SW480 (cell line): ENCODE measurements at regions not wholly inside any gene's neighbourhood (a gene's known extent, or its start where the extent isn't known, plus 50 kb on each side); places are given as distances from the start of the nearest gene placed in this dataset.

Source experiments
- DNase-seq: peaks from one replicate; pipeline ENCODE4 v3.0.0-alpha.2; 2016; ENCODE audit warnings: low spot score

DNA sequence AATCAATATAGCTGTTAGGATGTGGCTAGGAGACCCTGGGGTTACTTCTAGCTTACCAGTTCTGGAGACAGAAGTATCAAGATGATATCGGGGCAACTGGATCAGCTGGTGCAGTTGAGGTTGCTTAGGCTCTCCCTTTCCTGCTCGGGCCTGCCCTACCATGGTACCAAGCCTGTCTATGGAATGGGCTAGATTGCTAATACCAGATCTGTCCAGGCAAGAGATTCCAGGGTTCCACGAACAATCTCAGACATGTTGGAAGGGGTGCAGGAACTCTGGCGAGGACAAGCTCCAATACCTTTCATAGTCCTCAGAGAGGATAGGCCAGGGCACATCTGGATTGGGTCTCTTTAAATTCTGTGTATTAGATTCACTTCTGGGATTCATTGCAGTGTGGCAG is 53.8 kb downstream of the ADM start:
- DNase-seq: no peak

DNA sequence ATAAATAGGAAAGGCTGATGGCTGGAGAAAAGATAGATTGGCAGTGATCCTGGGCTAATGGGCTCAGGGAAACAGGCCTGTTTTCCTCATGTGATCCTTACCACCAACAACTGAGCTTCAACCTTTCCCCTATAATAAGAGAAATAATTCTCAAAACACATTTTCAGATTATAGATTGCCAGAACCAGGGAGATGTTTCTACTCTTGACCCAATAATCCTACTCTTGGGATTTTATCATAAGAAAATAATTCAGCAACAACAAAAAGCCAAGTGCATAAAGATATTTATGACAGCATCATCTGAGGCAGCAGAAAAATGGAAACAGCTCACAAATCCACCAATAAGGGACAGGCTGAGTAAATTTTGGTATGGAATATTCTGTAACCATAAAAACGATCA is 54.3 kb downstream of the ADM start:
- no peak for DNase-seq

GRCh38 chr11:10360835-10361234 is 56.0 kb downstream of the ADM start:
- no peak for DNase-seq

- no peak for DNase-seq
These were observed 60.2 kb downstream of the ADM start for GRCh38 chr11:10365045-10365444.

- peak; percentile 71 for DNase-seq
These were observed 61.9 kb downstream of the ADM start for GRCh38 chr11:10366568-10367331.

GRCh38 chr11:10371926-10372641 is 67.2 kb downstream of the ADM start:
- no peak for DNase-seq

- no peak for DNase-seq
These were observed 68.5 kb downstream of the ADM start for GRCh38 chr11:10373340-10373739.

- DNase-seq: no peak
These were observed 69.1 kb downstream of the ADM start for GRCh38 chr11:10373929-10374328.

DNA sequence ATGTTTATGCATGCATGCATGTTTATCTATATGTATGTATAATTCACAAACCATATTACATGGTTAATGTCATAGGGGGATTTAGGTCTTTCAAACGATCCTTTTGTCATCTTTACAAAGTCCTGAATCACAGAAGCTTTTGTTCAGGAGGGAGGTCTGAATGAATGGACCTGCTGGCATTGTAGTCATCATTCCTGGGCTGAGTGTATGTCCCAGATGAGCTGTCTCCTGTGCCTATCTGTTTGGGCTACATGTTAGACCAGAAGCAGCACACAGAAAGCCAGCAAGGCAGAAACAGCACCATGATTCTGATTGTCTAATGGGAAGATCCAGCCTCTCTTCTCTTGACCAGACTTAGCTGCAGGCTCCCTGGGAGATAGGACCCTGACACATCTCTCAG is 69.5 kb downstream of the ADM start:
- DNase-seq: no peak

GRCh38 chr11:10375280-10375971 is 70.6 kb downstream of the ADM start:
- DNase-seq: no peak

- no peak for DNase-seq
These were observed 71.2 kb downstream of the ADM start for GRCh38 chr11:10376061-10376460.

- DNase-seq: no peak
These were observed 72.3 kb downstream of the ADM start for GRCh38 chr11:10377183-10377582.

DNA sequence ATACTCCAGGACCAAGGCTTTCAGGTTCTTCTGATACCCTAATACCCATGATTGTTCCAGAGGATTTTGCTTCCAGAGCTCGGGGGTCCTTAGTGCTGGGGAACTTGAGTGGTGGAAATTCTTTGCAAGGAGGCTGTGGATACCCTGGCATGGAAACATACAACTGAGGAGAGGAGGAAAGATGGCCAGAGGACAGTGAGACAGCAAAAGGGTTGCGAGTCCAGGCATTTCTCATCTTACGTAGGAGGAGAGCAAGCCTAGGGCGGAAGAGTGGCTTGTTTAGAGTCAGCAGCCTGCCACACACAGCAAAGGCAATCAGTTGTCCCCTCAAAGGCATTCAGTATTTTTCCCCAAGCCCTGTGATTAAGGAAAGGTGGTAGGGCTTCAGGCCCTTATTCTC is 73.5 kb downstream of the ADM start:
- DNase-seq: no peak

DNA sequence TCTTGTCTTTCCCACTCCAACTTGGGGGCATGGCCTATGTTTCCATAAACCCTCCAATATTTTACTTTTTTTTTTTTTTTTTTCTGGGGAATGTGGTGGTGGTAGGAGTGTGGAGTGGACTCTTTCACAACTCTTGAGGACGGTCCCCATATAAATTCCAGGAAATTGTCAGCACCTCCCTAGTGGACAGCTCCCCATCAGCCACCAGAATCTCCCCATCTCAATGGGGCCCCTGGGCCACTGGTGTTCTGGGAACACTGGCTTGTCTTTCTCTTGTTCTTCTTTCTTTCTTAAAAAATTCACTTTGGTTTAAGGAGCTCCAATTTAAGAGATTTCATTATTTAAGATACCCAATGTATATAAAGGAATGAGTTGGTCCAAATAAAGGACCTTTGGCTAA is 74.1 kb downstream of the ADM start:
- DNase-seq: no peak

- DNase-seq: no peak
These were observed 74.6 kb downstream of the ADM start for GRCh38 chr11:10379426-10379825.

DNA sequence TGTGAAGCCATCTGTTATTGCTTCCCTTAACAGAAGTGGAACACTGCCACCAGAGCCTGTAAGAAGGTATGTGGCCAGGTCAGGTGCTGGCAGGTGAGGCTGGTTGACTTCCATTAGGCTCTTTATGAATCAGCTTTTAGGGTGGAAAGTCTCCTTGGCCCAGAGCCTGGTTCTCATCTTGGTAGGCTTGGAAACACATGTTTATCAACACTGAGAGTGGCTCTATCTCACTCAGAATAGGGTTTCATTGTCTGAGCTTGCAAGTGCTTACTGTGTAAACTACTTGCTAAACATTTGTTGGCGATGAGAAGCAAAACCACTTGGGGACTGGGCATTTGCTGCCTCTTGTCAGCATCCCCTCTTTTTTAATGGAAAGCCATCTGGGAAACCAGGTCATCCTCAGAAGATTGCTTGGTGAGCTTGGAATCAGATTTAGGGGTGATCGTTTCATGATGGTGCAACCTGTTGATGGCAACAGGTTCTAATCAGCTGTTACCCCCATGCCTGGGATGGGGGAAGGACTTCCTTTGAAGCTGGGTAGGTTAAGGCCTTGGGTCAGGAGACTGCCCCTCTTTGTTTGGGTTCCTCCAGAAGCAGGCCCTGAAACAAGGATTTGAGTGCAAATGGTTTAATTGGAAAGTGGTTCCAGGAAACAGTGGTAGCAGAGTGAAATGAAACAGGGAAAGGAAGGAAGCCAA is 75.0 kb upstream of the AMPD3 start:
- no peak for DNase-seq

GRCh38 chr11:10380921-10381320 is 74.1 kb upstream of the AMPD3 start:
- no peak for DNase-seq

DNA sequence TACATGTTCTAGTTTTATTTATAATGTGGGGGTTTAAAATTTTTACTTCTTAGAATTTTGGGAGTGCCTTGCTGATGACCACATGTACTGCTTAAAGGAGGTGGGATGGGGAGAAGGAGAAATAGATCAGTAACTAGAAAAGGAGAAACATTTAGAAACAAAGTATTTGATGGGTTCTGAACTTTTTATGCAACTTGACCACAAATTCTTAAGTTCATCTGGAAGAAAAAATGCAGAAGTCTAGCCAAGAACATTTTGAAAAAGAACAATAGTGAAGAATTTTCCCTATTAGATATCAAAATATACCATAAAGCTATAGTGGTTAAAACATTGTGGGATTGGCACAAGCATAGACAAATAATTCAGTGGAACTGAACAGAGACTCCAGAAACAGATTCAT is 73.3 kb upstream of the AMPD3 start:
- DNase-seq: no peak

DNA sequence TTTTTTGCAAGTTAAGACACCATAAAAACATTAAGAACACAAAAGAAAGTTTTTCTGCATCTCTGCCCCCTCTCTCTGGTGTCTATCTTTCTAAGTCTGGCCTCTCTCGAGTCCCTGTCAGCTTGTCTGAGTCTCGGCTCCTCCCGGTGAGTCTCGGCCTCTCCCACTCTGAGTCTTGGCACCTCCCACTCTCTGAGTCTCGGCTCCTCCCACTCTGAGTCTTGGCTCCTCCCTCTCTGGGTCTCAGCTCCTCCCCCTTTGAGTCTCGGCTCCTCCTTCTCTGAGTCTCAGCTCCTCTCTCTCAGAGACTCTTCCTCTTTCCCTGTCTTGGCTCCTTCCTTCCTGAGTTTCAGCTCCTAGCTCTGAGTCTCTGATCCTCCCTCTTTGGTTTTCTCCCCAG is 72.5 kb upstream of the AMPD3 start:
- no peak for DNase-seq

- no peak for DNase-seq
These were observed 69.4 kb upstream of the AMPD3 start for GRCh38 chr11:10385696-10386095.

- DNase-seq: no peak
These were observed 68.7 kb upstream of the AMPD3 start for GRCh38 chr11:10386361-10386760.

DNA sequence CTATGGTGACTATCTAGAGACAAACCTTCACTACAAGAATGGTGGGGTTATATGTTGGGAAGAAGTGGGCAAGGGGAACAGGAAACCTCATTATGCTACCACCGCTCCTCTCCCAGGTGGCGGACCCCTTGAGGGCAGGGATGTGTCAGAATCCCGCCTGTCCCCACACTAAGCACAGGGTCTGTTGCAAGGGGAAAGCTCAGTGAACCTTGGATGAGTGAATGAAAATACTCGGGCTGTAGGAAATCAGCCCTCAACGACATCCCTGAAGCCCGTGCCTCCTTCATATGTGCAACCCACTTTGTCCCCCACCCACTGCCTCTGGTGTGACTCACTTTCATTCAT is 68.2 kb upstream of the AMPD3 start:
- no peak for DNase-seq
